A673 (cell line): ENCODE measurements at regions not wholly inside any gene's neighbourhood (a gene's known extent, or its start where the extent isn't known, plus 50 kb on each side); places are given as distances from the start of the nearest gene placed in this dataset.
"Not testable (repeated sequence)": the region's sequence is repeated elsewhere in the genome, so short reads cannot be mapped to it uniquely, and the experiment has no call there.

Experiments used
- BruUV-seq: library from RNA; stranded (reverse); fragments of 400-500 nt; replicated peaks from 2 replicates; lab custom pipeline; 2021; lab: Mats Ljungman, UMichigan
- CTCF ChIA-PET: fragments of 300-600 bp; sonication (Branson Sonifier 250); formaldehyde crosslinking; loops from one replicate; lab custom pipeline; 2022; ENCODE audit warnings: antibody characterized with exemption; lab: Charles Lee
- POLR2A ChIA-PET: fragments of 300-600 bp; sonication (Branson Sonifier 250); formaldehyde crosslinking; loops from one replicate; lab custom pipeline; 2022; ENCODE audit warnings: antibody characterized with exemption; ENCODE audit not compliant: low non-redundant PET; lab: Charles Lee
- DNase-seq: peaks from one replicate; pipeline ENCODE4 v3.0.0-alpha.2; 2015; ENCODE audit warnings: low spot score
- H3K27ac ChIP-seq: fragments of 200-600 bp; sonication (generic); 2 replicates; pipeline ENCODE4 v1.5.1; 2016; ENCODE audit warnings: mixed run types, low read depth, mild to moderate bottlenecking, mixed read lengths, antibody characterized with exemption, low read length; ENCODE audit not compliant: poor library complexity, severe bottlenecking
- H3K27me3 ChIP-seq: fragments of 200-600 bp; sonication (generic); replicated peaks from 2 replicates; pipeline ENCODE4 v1.6.1; 2017; ENCODE audit warnings: mixed run types, low read depth, mild to moderate bottlenecking, mixed read lengths, antibody characterized with exemption, low read length; ENCODE audit not compliant: insufficient read depth, poor library complexity
- H3K36me3 ChIP-seq: fragments of 200-600 bp; sonication (generic); 2 replicates; pipeline ENCODE4 v1.6.1; 2016; ENCODE audit warnings: mixed run types, mild to moderate bottlenecking, mixed read lengths, antibody characterized with exemption, low read length; ENCODE audit not compliant: insufficient read depth, poor library complexity, severe bottlenecking
- H3K4me1 ChIP-seq: fragments of 200-600 bp; sonication (generic); 2 replicates; pipeline ENCODE4 v1.6.1; 2017; ENCODE audit warnings: mixed run types, mild to moderate bottlenecking, mixed read lengths, antibody characterized with exemption, low read length; ENCODE audit not compliant: insufficient read depth, poor library complexity, severe bottlenecking
- H3K4me3 ChIP-seq: fragments of 200-600 bp; sonication (generic); 2 replicates; pipeline ENCODE4 v1.5.1; 2016; ENCODE audit warnings: low read depth, mixed run types, mild to moderate bottlenecking, mixed read lengths, low read length; ENCODE audit not compliant: poor library complexity, severe bottlenecking
- H3K9me3 ChIP-seq: fragments of 200-600 bp; sonication (generic); 2 replicates; pipeline ENCODE4 v1.6.1; 2016; ENCODE audit warnings: mixed run types, low read depth, mild to moderate bottlenecking, mixed read lengths, antibody characterized with exemption, low read length; ENCODE audit not compliant: poor library complexity, severe bottlenecking
- CTCF ChIP-seq: fragments of 300-800, 200-600 bp; sonication (generic); conservative IDR thresholded peaks from 2 replicates; pipeline ENCODE4 v1.5.1; 2017; ENCODE audit warnings: low read depth, mild to moderate bottlenecking, antibody characterized with exemption, low read length, moderate library complexity, mixed read lengths
- EZH2 ChIP-seq: fragments of 200-600 bp; sonication (generic); IDR thresholded peaks from 2 replicates; pipeline ENCODE4 v1.6.1; 2017; ENCODE audit warnings: borderline replicate concordance, low read depth, mild to moderate bottlenecking, mixed read lengths, antibody characterized with exemption, low read length; ENCODE audit not compliant: poor library complexity, severe bottlenecking
- intact Hi-C: fragments of 100-400 bp; cut with micrococcal nuclease; formaldehyde crosslinking; loops from one replicate; pipeline ENCODE4 v1.10.0; 2022; ENCODE audit not compliant: unreplicated experiment

- intact Hi-C loops, H3K36me3 ChIP-seq, H3K27me3 ChIP-seq, H3K27ac ChIP-seq, BruUV-seq, H3K9me3 ChIP-seq, DNase-seq, POLR2A ChIA-PET, CTCF ChIA-PET, H3K4me1 ChIP-seq, H3K4me3 ChIP-seq: not testable (repeated sequence)
Measured at GRCh38 chr22:25309586-25309985, 90.1 kb downstream of the CRYBB2 start.

- BruUV-seq, H3K27me3 ChIP-seq, POLR2A ChIA-PET, intact Hi-C loops, H3K27ac ChIP-seq, H3K36me3 ChIP-seq, H3K9me3 ChIP-seq, H3K4me1 ChIP-seq, CTCF ChIA-PET, DNase-seq, H3K4me3 ChIP-seq: not testable (repeated sequence)
Measured at GRCh38 chr22:25311924-25312323, 92.5 kb downstream of the CRYBB2 start.

GRCh38 chr22:25318081-25318823 is 98.8 kb downstream of the CRYBB2 start:
- H3K27me3 ChIP-seq, result no peaks in the 10 kb centered on the region
- H3K4me3 ChIP-seq, result no peak overlapping the region
- ChIA-PET POLR2A (no interaction called here), CTCF (no interaction called here)
- intact Hi-C loops, result no loop called here
- no peaks in the 10 kb centered on the region for H3K36me3 ChIP-seq
- H3K9me3 ChIP-seq, result no peaks in the 10 kb centered on the region
- no peak overlapping the region for H3K27ac ChIP-seq
- TF ChIP-seq CTCF, result no peak
- TF ChIP-seq EZH2, result no peak
- no TSS peak for BruUV-seq
- no peak for DNase-seq
- no peaks in the 10 kb centered on the region for H3K4me1 ChIP-seq

GRCh38 chr22:25327018-25327755 is 107.7 kb downstream of the CRYBB2 start:
- no peak for DNase-seq
- H3K4me1 ChIP-seq, result no peaks in the 10 kb centered on the region
- ChIA-PET CTCF (no interaction called here), POLR2A (no interaction called here)
- H3K36me3 ChIP-seq, result no peaks in the 10 kb centered on the region
- TF ChIP-seq CTCF (no peak), EZH2 (no peak)
- H3K27me3 ChIP-seq, result no peaks in the 10 kb centered on the region
- no peak overlapping the region for H3K27ac ChIP-seq
- no TSS peak for BruUV-seq
- no peaks in the 10 kb centered on the region for H3K9me3 ChIP-seq
- intact Hi-C loops, result no loop called here
- no peak overlapping the region for H3K4me3 ChIP-seq
